GM19099 (cell line): ENCODE measurements at regions not wholly inside any gene's neighbourhood (a gene's known extent, or its start where the extent isn't known, plus 50 kb on each side); places are given as distances from the start of the nearest gene placed in this dataset.
A peak's percentile ranks its signal among the peaks of the same experiment; 100 is the strongest.

Source experiments
- POLR2A ChIP-seq: IDR thresholded peaks from 3 replicates; pipeline ENCODE4 v1.6.1; 2011; ENCODE audit warnings: low read depth; ENCODE audit not compliant: insufficient read length; ENCODE audit errors: extremely low read depth

GRCh38 chr2:182542501-182543258, 115.8 kb upstream of the PDE1A start:
- no peak for TF ChIP-seq POLR2A

GRCh38 chr2:182543741-182544525, 117.1 kb upstream of the PDE1A start:
- TF ChIP-seq POLR2A = no peak

DNA sequence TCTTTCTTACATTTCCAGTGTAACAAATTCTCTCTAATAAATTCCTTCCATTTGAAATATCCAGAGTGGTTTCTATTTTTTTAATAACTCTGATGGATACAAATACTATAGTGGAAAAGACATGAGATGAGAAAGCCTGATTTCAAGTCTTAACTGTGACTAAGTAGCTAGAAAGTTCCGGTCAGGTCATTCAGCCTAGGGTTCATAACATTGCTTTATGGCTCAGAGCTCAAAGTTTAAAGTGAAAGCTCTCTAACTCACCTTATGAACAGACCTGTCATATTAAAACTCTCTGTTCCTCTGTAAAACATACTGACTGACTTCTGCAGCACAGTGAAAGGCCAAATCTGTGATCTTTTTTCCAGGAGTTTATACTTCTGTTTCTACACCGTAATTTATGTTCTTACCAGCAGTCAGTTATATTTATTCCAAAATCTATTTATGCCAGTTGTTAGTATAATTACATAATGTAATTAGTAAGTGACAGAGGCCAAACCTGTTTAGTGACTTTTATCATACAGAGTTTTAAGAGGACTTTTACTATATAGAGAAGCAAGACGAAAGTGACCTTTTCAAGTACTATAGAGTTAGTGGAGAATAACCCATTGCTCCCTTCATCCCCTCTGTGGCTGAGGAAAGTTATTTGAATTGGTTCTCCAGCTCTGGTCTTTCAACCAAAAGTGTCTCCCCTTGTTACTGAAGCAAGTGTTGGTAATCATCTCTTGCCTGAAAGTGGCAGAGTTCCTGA, 118.8 kb upstream of the PDE1A start:
- no peak for TF ChIP-seq POLR2A

DNA sequence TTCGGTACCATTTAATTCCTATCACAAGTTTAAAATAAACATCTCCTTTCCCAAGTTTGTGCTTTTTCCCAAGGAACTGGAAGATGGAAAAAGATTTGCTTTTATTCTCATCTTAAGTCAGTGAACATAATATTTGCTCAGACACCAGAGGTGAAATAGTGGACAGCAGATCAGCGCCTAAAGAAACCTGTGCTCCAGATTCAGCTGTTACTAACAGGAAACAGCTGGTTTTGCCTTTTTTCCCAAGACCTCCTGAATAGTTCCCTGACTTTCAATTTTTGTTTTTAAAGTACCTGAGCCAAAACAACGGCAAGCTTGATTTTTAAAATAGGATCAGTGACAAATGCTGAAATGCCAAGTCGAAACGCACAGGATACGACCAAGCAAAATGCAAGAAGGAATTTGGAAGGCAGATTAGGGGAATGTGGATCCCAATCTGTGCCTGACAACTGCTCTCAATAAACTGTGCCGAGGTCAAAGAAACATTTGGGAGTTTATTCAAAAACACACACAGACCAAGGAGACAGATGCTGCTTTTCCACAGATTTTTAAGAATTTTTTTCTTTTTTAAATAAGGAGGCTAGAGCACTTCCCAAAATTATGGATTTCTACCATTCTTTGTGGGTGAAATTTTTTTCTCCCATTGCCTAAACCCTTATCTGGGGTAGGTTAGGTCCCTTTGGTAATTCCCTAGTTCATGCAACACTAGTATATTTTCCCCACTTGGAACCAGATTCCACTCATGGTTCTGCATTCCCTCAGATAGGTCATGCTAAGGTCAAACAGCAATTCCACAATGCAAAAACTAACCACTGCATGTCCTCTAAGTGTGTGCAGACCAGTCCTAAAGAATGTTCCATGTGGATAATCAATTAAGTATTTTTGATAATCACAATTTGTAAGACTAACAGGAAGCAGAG, 121.5 kb upstream of the PDE1A start:
- TF ChIP-seq POLR2A = no peak

DNA sequence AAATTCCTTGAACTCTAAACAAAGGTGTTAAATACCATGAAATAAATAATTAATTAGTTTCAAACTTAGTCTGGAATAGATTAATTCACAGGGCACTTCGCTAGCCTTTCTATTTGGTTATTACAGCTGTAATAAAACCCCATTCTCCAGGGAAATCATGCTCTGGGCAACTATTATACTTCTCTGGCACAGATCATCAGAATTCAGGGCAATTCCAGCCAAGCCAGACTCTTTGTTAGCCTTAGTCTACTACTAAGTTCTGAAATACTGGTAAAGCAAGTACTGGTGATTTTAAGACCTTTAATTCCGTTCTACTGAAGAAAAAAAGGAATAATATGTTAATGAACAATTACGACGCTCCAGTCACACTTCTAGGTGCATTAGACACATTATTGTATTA, 123.4 kb upstream of the PDE1A start:
- no peak for TF ChIP-seq POLR2A

GRCh38 chr2:182553483-182553882, 126.6 kb upstream of the PDE1A start:
- peak; percentile 44 for TF ChIP-seq POLR2A

DNA sequence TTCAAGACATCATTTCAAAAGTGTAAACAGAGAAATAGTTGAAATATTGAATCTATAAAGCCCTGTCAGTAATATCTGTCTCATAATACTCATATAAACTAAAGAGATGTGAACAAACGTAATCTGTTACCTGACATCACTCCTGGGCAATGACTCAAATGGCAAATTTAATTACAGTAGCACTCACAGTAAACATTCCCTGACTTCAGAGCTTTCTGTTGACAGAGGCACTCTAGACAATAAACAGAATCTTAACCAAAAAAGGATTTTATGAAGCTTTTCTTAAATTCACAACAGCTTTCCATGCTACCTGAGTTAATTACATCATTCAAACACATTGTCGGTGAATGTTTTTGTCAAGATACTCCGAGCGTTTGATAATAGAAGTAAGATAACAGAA, 128.1 kb upstream of the PDE1A start:
- TF ChIP-seq POLR2A = no peak

- TF ChIP-seq POLR2A = no peak
Measured at GRCh38 chr2:182558564-182558963, 131.7 kb upstream of the PDE1A start.

GRCh38 chr2:182559623-182560022, 132.8 kb upstream of the PDE1A start:
- TF ChIP-seq POLR2A = no peak

GRCh38 chr2:182565911-182566567, 139.2 kb upstream of the PDE1A start:
- no peak for TF ChIP-seq POLR2A

DNA sequence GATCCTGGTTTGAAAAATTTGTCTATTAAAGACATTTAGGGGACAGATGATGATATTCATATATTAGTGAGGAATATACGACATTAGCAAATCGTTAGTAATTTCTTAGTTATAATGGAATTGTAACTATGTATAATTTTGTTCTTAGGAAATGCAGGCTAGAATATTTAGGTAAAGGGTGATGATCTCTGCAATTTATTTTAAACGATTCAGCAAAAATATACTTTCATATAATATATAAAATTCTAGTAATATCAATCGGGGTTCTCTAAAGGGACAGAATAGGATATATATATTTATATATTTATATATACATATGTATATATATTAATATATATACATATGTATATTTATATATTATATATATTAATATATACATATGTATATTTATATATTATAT, 142.5 kb upstream of the DNAJC10 start:
- TF ChIP-seq POLR2A = no peak

GRCh38 chr2:182577816-182578215, 138.2 kb upstream of the DNAJC10 start:
- TF ChIP-seq POLR2A = no peak

GRCh38 chr2:182581196-182581935, 134.7 kb upstream of the DNAJC10 start:
- TF ChIP-seq POLR2A = no peak

DNA sequence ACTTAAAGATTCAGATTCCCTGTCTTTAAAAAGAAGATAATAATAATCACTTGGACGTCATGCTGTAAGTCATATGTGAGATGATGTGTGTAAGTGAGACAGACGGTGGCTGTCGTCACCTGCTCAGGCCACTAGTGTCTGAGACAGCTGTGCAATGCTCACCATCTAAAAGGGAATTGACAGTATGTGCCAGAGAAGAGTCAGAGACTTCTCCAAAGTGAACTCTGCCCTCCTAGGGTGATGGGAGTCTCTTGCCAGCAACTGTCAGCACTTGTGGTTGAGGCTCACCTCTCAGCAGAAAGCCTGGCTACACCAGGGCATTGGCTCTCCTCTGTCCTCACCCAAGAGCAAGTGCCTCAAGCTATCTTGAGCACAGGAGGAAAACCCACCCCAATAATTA, 131.6 kb upstream of the DNAJC10 start:
- TF ChIP-seq POLR2A = no peak

DNA sequence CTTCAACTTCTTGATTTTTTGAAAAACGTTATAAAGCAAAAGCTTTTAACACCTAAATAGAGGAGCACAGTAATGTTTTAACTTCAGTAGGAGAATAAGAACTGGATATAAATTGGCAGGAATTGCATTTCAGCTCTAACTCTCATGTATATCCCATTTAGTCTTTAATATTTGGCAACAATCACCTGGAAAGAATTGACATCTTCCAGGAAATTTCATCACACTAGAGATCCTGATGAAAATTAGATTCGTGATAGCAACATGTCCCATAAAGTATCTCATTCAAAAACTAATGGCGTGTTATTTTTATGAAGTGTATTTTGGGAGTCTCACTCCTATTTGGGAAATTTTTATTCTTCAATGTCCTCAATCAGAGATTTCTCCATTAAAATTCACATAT, 131.1 kb upstream of the DNAJC10 start:
- TF ChIP-seq POLR2A = no peak
